Caki2 (cell line): ENCODE measurements at regions not wholly inside any gene's neighbourhood (a gene's known extent, or its start where the extent isn't known, plus 50 kb on each side); places are given as distances from the start of the nearest gene placed in this dataset.

Experiments used
- DNase-seq: peaks from one replicate; pipeline ENCODE4 v3.0.0-alpha.2; 2015; ENCODE audit warnings: low read depth
- in situ Hi-C: cut with HindIII; loops from 2 replicates; pipeline ENCODE4 v1.10.0; 2016; ENCODE audit warnings: low sequenced_read_pairs, low pct_unique_long_range_greater_than_20kb, mixed read lengths

- DNase-seq = no peak
- in situ Hi-C loops = no loop called here
Observed at GRCh38 chr16:79662122-79662521, 61.6 kb upstream of the MAF start.

- in situ Hi-C loops = no loop called here
- DNase-seq = no peak
Observed at GRCh38 chr16:79661578-79661977, 61.0 kb upstream of the MAF start.

GRCh38 chr16:79659344-79659743, 58.8 kb upstream of the MAF start:
- DNase-seq = no peak
- in situ Hi-C loops = no loop called here

- in situ Hi-C loops = no loop called here
- DNase-seq = peak; percentile 85
Observed at GRCh38 chr16:79658301-79659033, 57.9 kb upstream of the MAF start.

- DNase-seq = no peak
- in situ Hi-C loops = no loop called here
Observed at GRCh38 chr16:79656553-79657115, 56.1 kb upstream of the MAF start.

- no peak for DNase-seq
Observed at GRCh38 chr16:79653373-79653891, 52.9 kb upstream of the MAF start.

GRCh38 chr16:79651363-79651762, 50.8 kb upstream of the MAF start:
- peak; percentile 15 for DNase-seq
- in situ Hi-C loops = no loop called here

More at GRCh38 chr16:79653373-79653891, 52.9 kb upstream of the MAF start:
- in situ Hi-C loops = no loop called here
